K562 (cell line): ENCODE measurements at regions not wholly inside any gene's neighbourhood (a gene's known extent, or its start where the extent isn't known, plus 50 kb on each side); places are given as distances from the start of the nearest gene placed in this dataset.

Experiments used
- ATAC-seq: fragments of 200-7000 bp; cut with Tn5 transposase; 3 replicates; pipeline ENCODE4 v1.9.1; 2020; ENCODE audit warnings: moderate library complexity
- BruUV-seq: library from RNA; stranded (reverse); fragments of 400-500 nt; replicated peaks from 2 replicates; lab custom pipeline; 2021; lab: Mats Ljungman, UMichigan
- CTCF ChIA-PET: fragments of 300-600 bp; formaldehyde crosslinking; extraction: SDS; loops from one replicate; lab custom pipeline; 2021; ENCODE audit warnings: low intra/inter-chr PET ratio; lab: Yijun Ruan, JAX
- POLR2A ChIA-PET: fragments of 300-600, 350-650 bp; sonication (Branson Sonifier 250); formaldehyde crosslinking; extraction: SDS; loops from one replicate; lab custom pipeline; 2021; ENCODE audit warnings: antibody characterized with exemption, inconsistent platforms; lab: Yijun Ruan, JAX
- DNase-seq, 4 experiments: peaks; one replicate each; pipeline versions ENCODE4 v3.0.0 to v3.0.0-alpha.2; 2011 to 2018; ENCODE audit warnings: low spot score in 3 of 4, mixed read lengths in 3 of 4; ENCODE audit errors: extremely low read depth in 1 of 4
- FAIRE-seq: peaks from 2 replicates; lab custom pipeline; 2011; peaks lifted over from hg19 to GRCh38; lab: Jason Lieb, UNC
- H2AFZ ChIP-seq: 2 replicates; pipeline ENCODE4 v1.6.0; 2011; ENCODE audit warnings: low read depth, low read length, control low read depth, inconsistent platforms
- H3K27ac ChIP-seq: fragments of 200-600 bp; 3 replicates; pipeline ENCODE4 v1.8.0; 2011; ENCODE audit warnings: low read depth, mild to moderate bottlenecking, control low read depth, inconsistent platforms, low read length, moderate library complexity, mixed read lengths; ENCODE audit errors: extremely low read depth
- H3K27me3 ChIP-seq, 2 experiments: fragments of 300-600 bp in 1 of 2; 2 replicates in 1 of 2; 3 replicates in 1 of 2; pipeline versions ENCODE4 v1.6.0 to v1.8.0; 2011; ENCODE audit warnings: inconsistent platforms in 2 of 2, low read length in 2 of 2, mild to moderate bottlenecking in 1 of 2, mixed read lengths in 1 of 2, moderate library complexity in 1 of 2; ENCODE audit not compliant: control insufficient read depth in 2 of 2, insufficient read depth in 2 of 2
- H3K36me3 ChIP-seq: fragments of 300-600 bp; 3 replicates; pipeline ENCODE4 v1.8.0; 2011; ENCODE audit warnings: mild to moderate bottlenecking, low read length, inconsistent platforms; ENCODE audit not compliant: control insufficient read depth, insufficient read depth
- H3K4me1 ChIP-seq, 2 experiments: fragments of 200-600 bp in 1 of 2; replicated peaks in 1 of 2; 2 replicates in 1 of 2; 3 replicates in 1 of 2; pipeline versions ENCODE4 v1.5.1 to v1.8.0; 2011; ENCODE audit warnings: inconsistent platforms in 2 of 2, low read length in 2 of 2, mild to moderate bottlenecking in 1 of 2, mixed read lengths in 1 of 2, moderate library complexity in 1 of 2; ENCODE audit not compliant: control insufficient read depth in 2 of 2, insufficient read depth in 2 of 2
- H3K4me2 ChIP-seq: 2 replicates; pipeline ENCODE4 v1.6.1; 2011; ENCODE audit warnings: low read length, control low read depth, inconsistent platforms, mixed read lengths; ENCODE audit not compliant: insufficient read depth
- H3K4me3 ChIP-seq: fragments of 200-600 bp; sonication (generic), shearing (Covaris generic); 2 replicates; pipeline ENCODE4 v1.5.1; 2016; ENCODE audit warnings: control low read depth, inconsistent platforms
- H3K79me2 ChIP-seq: fragments of 200-600 bp; 3 replicates; pipeline ENCODE4 v1.8.0; 2011; ENCODE audit warnings: low read length, inconsistent platforms; ENCODE audit not compliant: control insufficient read depth, insufficient read depth
- H3K9ac ChIP-seq, 2 experiments: 2 replicates each; pipeline versions ENCODE4 v1.6.0 to v1.6.1; 2011; ENCODE audit warnings: low read depth in 2 of 2, low read length in 2 of 2, control low read depth in 1 of 2, inconsistent platforms in 1 of 2, mild to moderate bottlenecking in 1 of 2, mixed read lengths in 1 of 2; ENCODE audit not compliant: insufficient read depth in 1 of 2
- H3K9me1 ChIP-seq: one replicate; pipeline ENCODE4 v1.6.0; 2011; ENCODE audit warnings: inconsistent platforms, mild to moderate bottlenecking, low read length, moderate library complexity; ENCODE audit not compliant: control insufficient read depth, insufficient read depth
- H3K9me3 ChIP-seq: replicated peaks from 2 replicates; pipeline ENCODE4 v1.5.1; 2011; ENCODE audit warnings: low read depth, low read length, inconsistent platforms; ENCODE audit not compliant: control insufficient read depth, insufficient read depth
- H4K20me1 ChIP-seq: replicated peaks from 2 replicates; pipeline ENCODE4 v1.6.1; 2011; ENCODE audit warnings: low read length, inconsistent platforms, mixed read lengths; ENCODE audit not compliant: control insufficient read depth, insufficient read depth
- ARID2 ChIP-seq: fragments of 450-650 bp; IDR thresholded peaks from 2 replicates; pipeline ENCODE4 v1.6.1; 2017; ENCODE audit warnings: antibody characterized with exemption, mild to moderate bottlenecking
- ATF3 ChIP-seq, 2 experiments: fragments of 450-650 bp in 1 of 2; sonication (generic) in 1 of 2; formaldehyde crosslinking in 1 of 2; IDR thresholded peaks in 1 of 2; conservative IDR thresholded peaks in 1 of 2; 2 replicates each; pipeline versions ENCODE4 v1.6.1 to v1.8.1; 2016 to 2023; ENCODE audit warnings: mild to moderate bottlenecking in 2 of 2, moderate library complexity in 2 of 2, inconsistent platforms in 1 of 2, missing genetic modification reagents in 1 of 2
- BRCA1 ChIP-seq, 2 experiments: fragments of 450-650 bp in 1 of 2; sonication (generic) in 1 of 2; formaldehyde crosslinking in 1 of 2; IDR thresholded peaks; 2 replicates each; pipeline versions ENCODE4 v1.5.0 to v1.6.1; 2017 to 2020; ENCODE audit warnings: mild to moderate bottlenecking in 1 of 2, missing genetic modification reagents in 1 of 2
- EGR1 ChIP-seq: fragments of 450-650 bp; conservative IDR thresholded peaks from 2 replicates; pipeline ENCODE4 v1.6.1; 2017; ENCODE audit warnings: mild to moderate bottlenecking
- FOXA1 ChIP-seq: fragments of 450-650 bp; IDR thresholded peaks from 2 replicates; pipeline ENCODE4 v1.6.1; 2016; ENCODE audit warnings: mild to moderate bottlenecking, borderline replicate concordance
- HOXB6 ChIP-seq: fragments of 250-450 bp; sonication (Bioruptor Pico); IDR thresholded peaks from 2 replicates; pipeline ENCODE4 v1.5.1; 2022; ENCODE audit warnings: mild to moderate bottlenecking, borderline replicate concordance
- NR3C1 ChIP-seq: sonication (generic); formaldehyde crosslinking; IDR thresholded peaks from 2 replicates; pipeline ENCODE4 v1.8.1; 2022; ENCODE audit warnings: missing genetic modification reagents
- PCBP1 ChIP-seq: fragments of 200-400 bp; formaldehyde crosslinking; IDR thresholded peaks from 2 replicates; pipeline ENCODE4 v1.6.1; 2018; ENCODE audit warnings: mild to moderate bottlenecking, low read depth, low read length; ENCODE audit not compliant: poor library complexity, severe bottlenecking
- RAD21 ChIP-seq, 2 experiments: fragments of 250-450 bp in 1 of 2; fragments of 450-650 bp in 1 of 2; sonication (Bioruptor Pico) in 1 of 2; formaldehyde crosslinking in 1 of 2; IDR thresholded peaks in 1 of 2; conservative IDR thresholded peaks in 1 of 2; 2 replicates each; pipeline versions ENCODE4 v1.4.0 to v1.8.0; 2020 to 2022; ENCODE audit warnings: mild to moderate bottlenecking in 2 of 2, moderate library complexity in 1 of 2
- SMC3 ChIP-seq: conservative IDR thresholded peaks from 2 replicates; pipeline ENCODE4 v1.6.1; 2011; ENCODE audit warnings: low read depth, low read length, improper control_type of control experiment; ENCODE audit not compliant: insufficient read depth
- STAT5A ChIP-seq: IDR thresholded peaks from 2 replicates; pipeline ENCODE4 v1.6.1; 2012; ENCODE audit warnings: low read length, inconsistent platforms, borderline replicate concordance
- ZNF224 ChIP-seq: sonication (generic); formaldehyde crosslinking; IDR thresholded peaks from 2 replicates; pipeline ENCODE4 v1.8.0; 2022; ENCODE audit warnings: mild to moderate bottlenecking, missing genetic modification reagents
- ZNF277 ChIP-seq: fragments of 250-450 bp; sonication (Bioruptor Pico); IDR thresholded peaks from 2 replicates; pipeline ENCODE4 v1.8.0; 2022; ENCODE audit warnings: inconsistent platforms, mild to moderate bottlenecking, moderate library complexity, borderline replicate concordance
- WGBS: fragments of 100-300 bp; shearing (Covaris generic); methylation state at CpG from one replicate; pipeline ENCODE4 v1.1.6; 2016; ENCODE audit warnings: low coverage, mixed read lengths; ENCODE audit not compliant: insufficient coverage; ENCODE audit errors: missing lambda C conversion rate; 5-methylcytosine and 5-hydroxymethylcytosine counted together
- in situ Hi-C: fragments of 300-500 bp; cut with MboI; formaldehyde crosslinking; loops from 4 replicates; pipeline ENCODE4 v1.15.0; 2018; ENCODE audit warnings: inconsistent platforms, mixed read lengths
- intact Hi-C: fragments of 100-400 bp; cut with micrococcal nuclease; formaldehyde crosslinking; loops from 2 replicates; pipeline ENCODE4 v1.14.2; 2022

- H3K27me3 ChIP-seq: no peaks in the 10 kb centered on the region
- H3K9ac ChIP-seq: no peak overlapping the region
- TF ChIP-seq EGR1 (no peak), PCBP1 (no peak), RAD21 (CRISPR knock-in tag; conservative IDR thresholded peaks at IDR 0.05 in 1 of 2, IDR thresholded peaks at IDR 0.05 in 1 of 2) (no peak), HOXB6 (CRISPR knock-in tag) (no peak)
- ChIA-PET CTCF (no interaction called here), POLR2A (no interaction called here)
- no peak for DNase-seq
- no peaks in the 10 kb centered on the region for H3K9me1 ChIP-seq
- BruUV-seq: no TSS peak
- no peak overlapping the region for H3K4me2 ChIP-seq
- no peaks in the 10 kb centered on the region for H3K9me3 ChIP-seq
- H2AFZ ChIP-seq: no peak overlapping the region
- no peak for ATAC-seq
- in situ Hi-C loops: no loop called here
- FAIRE-seq: no peak
- no peak overlapping the region for H3K4me3 ChIP-seq
- H3K79me2 ChIP-seq: no peaks in the 10 kb centered on the region
- no peaks in the 10 kb centered on the region for H4K20me1 ChIP-seq
- H3K36me3 ChIP-seq: no peaks in the 10 kb centered on the region
- intact Hi-C loops: no loop called here
- H3K4me1 ChIP-seq: no peaks in the 10 kb centered on the region
- H3K27ac ChIP-seq: no peak overlapping the region
- WGBS: 0% methylated on average over 1 of the region's 1 CpG
Measured at GRCh38 chr3:21105784-21106183, 645.2 kb downstream of the ZNF385D start.

GRCh38 chr3:21100656-21101359 lies 650.2 kb downstream of the ZNF385D start:
- H3K9me1 ChIP-seq: no peaks in the 10 kb centered on the region
- H3K9ac ChIP-seq: no peak overlapping the region
- no peak overlapping the region for H3K27ac ChIP-seq
- no peaks in the 10 kb centered on the region; a peak in 1 of 5 replicates for H3K4me1 ChIP-seq
- FAIRE-seq (no peak), ATAC-seq (no peak), DNase-seq (no peak)
- BruUV-seq: no TSS peak
- CTCF ChIA-PET: no interaction called here
- H3K79me2 ChIP-seq: no peaks in the 10 kb centered on the region
- intact Hi-C loops: no loop called here
- H4K20me1 ChIP-seq: no peaks in the 10 kb centered on the region
- in situ Hi-C loops: no loop called here
- H3K36me3 ChIP-seq: no peaks in the 10 kb centered on the region
- no peaks in the 10 kb centered on the region; the same call in 1 of the 2 replicates for H3K9me3 ChIP-seq
- no peak overlapping the region for H3K4me3 ChIP-seq
- WGBS: 9% methylated on average over 6 of the region's 6 CpGs
- no peak overlapping the region for H2AFZ ChIP-seq
- H3K27me3 ChIP-seq: no peaks in the 10 kb centered on the region
- H3K4me2 ChIP-seq: no peak overlapping the region
- POLR2A ChIA-PET: no interaction called here
- no peak for TF ChIP-seq SMC3
- TF ChIP-seq ATF3 (IDR thresholded peaks at IDR 0.05): no peak
- TF ChIP-seq ATF3 (CRISPR knock-in tag; conservative IDR thresholded peaks at IDR 0.05): no peak
- TF ChIP-seq BRCA1 (IDR thresholded peaks at IDR 0.05): no peak
- TF ChIP-seq BRCA1 (CRISPR knock-in tag; IDR thresholded peaks at IDR 0.05): no peak
- TF ChIP-seq STAT5A: no peak
- no peak for TF ChIP-seq ZNF224 (CRISPR knock-in tag)
- TF ChIP-seq ZNF277 (CRISPR knock-in tag): no peak
- no peak for TF ChIP-seq FOXA1
- TF ChIP-seq ARID2: no peak
- no peak for TF ChIP-seq NR3C1 (CRISPR knock-in tag)
